ENCODE measurements at regions not wholly inside any gene's neighbourhood (a gene's known extent, or its start where the extent isn't known, plus 50 kb on each side); places are given as distances from the start of the nearest gene placed in this dataset.

- TF ChIP-seq TBP (IDR thresholded peaks at IDR 0.05; ENCODE audit: low read depth, low read length), result no peak
- no peak for TF ChIP-seq SAP30 (IDR thresholded peaks at IDR 0.05; ENCODE audit: insufficient read depth, insufficient replicate concordance, low read length)
- TF ChIP-seq CTCF (IDR thresholded peaks at IDR 0.05; ENCODE audit: control extremely low read depth in 1 of 3, insufficient read depth in 1 of 3, low read depth in 1 of 3, low read length in 3 of 3), result no peak
These were observed 167.8 kb upstream of the FAM241A start for GRCh38 chr4:111977419-111977965.
